Small intestine (tissue), 7 donors: ENCODE measurements at regions not wholly inside any gene's neighbourhood (a gene's known extent, or its start where the extent isn't known, plus 50 kb on each side); places are given as distances from the start of the nearest gene placed in this dataset.
A peak's percentile ranks its signal among the peaks of the same experiment; 100 is the strongest.

Experiments used
- DNase-seq, 2 donors: peaks; one replicate each; pipeline versions ENCODE4 v3.0.0 to v3.0.0-alpha.2; 2013
- FAIRE-seq: peaks from 2 replicates; lab custom pipeline; 2012; peaks lifted over from hg19 to GRCh38; lab: Jason Lieb, UNC
- H3K27ac ChIP-seq, 3 donors: one replicate each; pipeline ENCODE4 v1.5.1; 2013; ENCODE audit warnings: low read length in 2 of 3, mild to moderate bottlenecking in 2 of 3, control low read depth in 1 of 3, inconsistent platforms in 1 of 3, low read depth in 1 of 3, moderate library complexity in 1 of 3
- H3K27me3 ChIP-seq, 3 donors: one replicate each; pipeline ENCODE4 v1.6.1; 2013; ENCODE audit warnings: low read length in 3 of 3, inconsistent platforms in 1 of 3; ENCODE audit not compliant: control insufficient read depth in 3 of 3, insufficient read depth in 3 of 3
- H3K36me3 ChIP-seq, 3 donors: one replicate each; pipeline ENCODE4 v1.6.1; 2013; ENCODE audit warnings: low read length in 3 of 3, inconsistent platforms in 1 of 3, low read depth in 1 of 3, mild to moderate bottlenecking in 1 of 3, moderate library complexity in 1 of 3; ENCODE audit not compliant: control insufficient read depth in 3 of 3, insufficient read depth in 2 of 3
- H3K4me1 ChIP-seq, 3 donors: one replicate each; pipeline ENCODE4 v1.6.1; 2013; ENCODE audit warnings: low read length in 2 of 3, inconsistent platforms in 1 of 3, low read depth in 1 of 3, mild to moderate bottlenecking in 1 of 3, moderate library complexity in 1 of 3; ENCODE audit not compliant: control insufficient read depth in 3 of 3, insufficient read depth in 2 of 3
- H3K4me3 ChIP-seq, 3 donors: one replicate each; pipeline ENCODE4 v1.5.1; 2013; ENCODE audit warnings: low read length in 3 of 3, control low read depth in 1 of 3, inconsistent platforms in 1 of 3, low read depth in 1 of 3, mild to moderate bottlenecking in 1 of 3, moderate library complexity in 1 of 3
- H3K9me3 ChIP-seq, 2 donors: one replicate each; pipeline ENCODE4 v1.6.1; 2013; ENCODE audit warnings: low read depth in 1 of 2, low read length in 1 of 2; ENCODE audit not compliant: control insufficient read depth in 2 of 2, insufficient read depth in 1 of 2
- WGBS, 3 donors: extraction: QIAGEN DNeasy Blood & Tissue Kit; methylation state at CpG; one replicate each; pipeline ENCODE4 v1.1.7; 2013; 5-methylcytosine and 5-hydroxymethylcytosine counted together
- donor health status: healthy with polysubstance abuse.
- donor health status: control.
- donor health status: control.
- donor health status: Bipolar disorder and iron deficiency.
- donor health status: healthy.

GRCh38 chr10:24027107-24027506 lies 181.8 kb upstream of the KIAA1217 start:
- Histone ChIP-seq H3K4me3 (no peak overlapping the region), H3K36me3 (no peaks in the 10 kb centered on the region), H3K27ac (no peak overlapping the region), H3K9me3 (no peaks in the 10 kb centered on the region), H3K27me3 (no peaks in the 10 kb centered on the region), H3K4me1 (no peaks in the 10 kb centered on the region)
- FAIRE-seq = no peak
- WGBS, 3 donors = 92 to 100% (median 96%) methylated on average over 1 of the region's 1 CpG
- no peak for DNase-seq

- Histone ChIP-seq H3K4me1 (no peaks in the 10 kb centered on the region), H3K9me3 (no peaks in the 10 kb centered on the region), H3K36me3 (no peaks in the 10 kb centered on the region), H3K4me3 (no peak overlapping the region), H3K27me3 (no peaks in the 10 kb centered on the region), H3K27ac (no peak overlapping the region)
- DNase-seq (peak in 1 of 2 donors; percentile 3), FAIRE-seq (no peak)
- 40 to 45% (median 44%) methylated on average over 5 of the region's 5 CpGs for WGBS, 3 donors
These were observed 174.4 kb upstream of the KIAA1217 start for GRCh38 chr10:24034571-24034970.

GRCh38 chr10:24035761-24036160 lies 173.2 kb upstream of the KIAA1217 start:
- 81 to 89% (median 88%) methylated on average over 4 of the region's 4 CpGs for WGBS, 3 donors
- H3K36me3 ChIP-seq = no peaks in the 10 kb centered on the region
- no peaks in the 10 kb centered on the region for H3K27me3 ChIP-seq
- DNase-seq (no peak), FAIRE-seq (no peak)
- no peak overlapping the region for H3K4me3 ChIP-seq
- no peak overlapping the region for H3K27ac ChIP-seq
- H3K9me3 ChIP-seq = no peaks in the 10 kb centered on the region
- H3K4me1 ChIP-seq = peaks cover 0 to 2% (median 0%) of the 10 kb centered on the region in 3 donors

- Histone ChIP-seq H3K4me3 (no peak overlapping the region), H3K27me3 (peaks cover 0 to 5% (median 0%) of the 10 kb centered on the region in 3 donors), H3K4me1 (peaks cover 0 to 2% (median 0%) of the 10 kb centered on the region in 3 donors), H3K9me3 (no peaks in the 10 kb centered on the region), H3K36me3 (no peaks in the 10 kb centered on the region), H3K27ac (no peak overlapping the region)
- FAIRE-seq (no peak), DNase-seq (no peak)
- WGBS, 3 donors = 80 to 86% (median 82%) methylated on average over 5 of the region's 5 CpGs
These were observed 169.6 kb upstream of the KIAA1217 start for GRCh38 chr10:24039315-24039714.

- Histone ChIP-seq H3K4me3 (no peak overlapping the region), H3K9me3 (no peaks in the 10 kb centered on the region), H3K4me1 (peaks cover 0 to 2% (median 0%) of the 10 kb centered on the region in 3 donors), H3K36me3 (no peaks in the 10 kb centered on the region), H3K27ac (no peak overlapping the region), H3K27me3 (peaks cover 0 to 5% (median 0%) of the 10 kb centered on the region in 3 donors)
- DNase-seq (peak; percentile 39 to 68), FAIRE-seq (no peak)
- 23 to 56% (median 34%) methylated on average over 3 of the region's 3 CpGs for WGBS, 3 donors
These were observed 169.0 kb upstream of the KIAA1217 start for GRCh38 chr10:24039897-24040296.

- no peaks in the 10 kb centered on the region for H3K36me3 ChIP-seq
- DNase-seq = no peak
- FAIRE-seq = no peak
- no peaks in the 10 kb centered on the region for H3K9me3 ChIP-seq
- H3K27ac ChIP-seq = no peak overlapping the region
- H3K4me1 ChIP-seq = peaks cover 0 to 2% (median 0%) of the 10 kb centered on the region in 3 donors
- H3K27me3 ChIP-seq = peaks cover 0 to 5% (median 0%) of the 10 kb centered on the region in 3 donors
- 57 to 70% (median 69%) methylated on average over 3 of the region's 3 CpGs for WGBS, 3 donors
- H3K4me3 ChIP-seq = no peak overlapping the region
These were observed 167.9 kb upstream of the KIAA1217 start for GRCh38 chr10:24041034-24041433.

- FAIRE-seq (no peak), DNase-seq (no peak)
- Histone ChIP-seq H3K4me1 (peaks cover 0 to 2% (median 0%) of the 10 kb centered on the region in 3 donors), H3K27me3 (peaks cover 0 to 5% (median 0%) of the 10 kb centered on the region in 3 donors), H3K27ac (no peak overlapping the region), H3K9me3 (no peaks in the 10 kb centered on the region), H3K36me3 (no peaks in the 10 kb centered on the region), H3K4me3 (no peak overlapping the region)
- WGBS, 3 donors = 51 to 64% (median 62%) methylated on average over 8 of the region's 8 CpGs
These were observed 167.1 kb upstream of the KIAA1217 start for GRCh38 chr10:24041834-24042233.

- Histone ChIP-seq H3K27me3 (peaks cover 0 to 5% (median 0%) of the 10 kb centered on the region in 3 donors), H3K4me1 (peaks cover 0 to 2% (median 0%) of the 10 kb centered on the region in 3 donors), H3K4me3 (no peak overlapping the region), H3K27ac (no peak overlapping the region), H3K9me3 (no peaks in the 10 kb centered on the region), H3K36me3 (no peaks in the 10 kb centered on the region)
- FAIRE-seq (no peak), DNase-seq (no peak)
- 72 to 84% (median 80%) methylated on average over 3 of the region's 3 CpGs for WGBS, 3 donors
These were observed 166.1 kb upstream of the KIAA1217 start for GRCh38 chr10:24042884-24043283.

GRCh38 chr10:24046060-24046459 lies 162.9 kb upstream of the KIAA1217 start:
- Histone ChIP-seq H3K9me3 (no peaks in the 10 kb centered on the region), H3K36me3 (no peaks in the 10 kb centered on the region), H3K4me3 (no peak overlapping the region), H3K27me3 (peaks cover 0 to 5% (median 0%) of the 10 kb centered on the region in 3 donors), H3K4me1 (no peaks in the 10 kb centered on the region), H3K27ac (no peak overlapping the region)
- FAIRE-seq (no peak), DNase-seq (no peak)
- WGBS, 3 donors = 83 to 90% (median 87%) methylated on average over 2 of the region's 2 CpGs
